NT2/D1 (cell line): ENCODE measurements at regions not wholly inside any gene's neighbourhood (a gene's known extent, or its start where the extent isn't known, plus 50 kb on each side); places are given as distances from the start of the nearest gene placed in this dataset.

ENCODE experiments used
- SUZ12 ChIP-seq: IDR thresholded peaks from 2 replicates; pipeline ENCODE4 v1.6.1; 2011; ENCODE audit not compliant: insufficient read length, insufficient read depth; ENCODE audit errors: extremely low read depth
- YY1 ChIP-seq: IDR thresholded peaks from 2 replicates; pipeline ENCODE4 v1.6.1; 2011; ENCODE audit not compliant: insufficient read length, insufficient read depth
- ZNF274 ChIP-seq: IDR thresholded peaks from 2 replicates; pipeline ENCODE4 v1.6.1; 2011; ENCODE audit warnings: mild to moderate bottlenecking, low read depth, low read length

DNA sequence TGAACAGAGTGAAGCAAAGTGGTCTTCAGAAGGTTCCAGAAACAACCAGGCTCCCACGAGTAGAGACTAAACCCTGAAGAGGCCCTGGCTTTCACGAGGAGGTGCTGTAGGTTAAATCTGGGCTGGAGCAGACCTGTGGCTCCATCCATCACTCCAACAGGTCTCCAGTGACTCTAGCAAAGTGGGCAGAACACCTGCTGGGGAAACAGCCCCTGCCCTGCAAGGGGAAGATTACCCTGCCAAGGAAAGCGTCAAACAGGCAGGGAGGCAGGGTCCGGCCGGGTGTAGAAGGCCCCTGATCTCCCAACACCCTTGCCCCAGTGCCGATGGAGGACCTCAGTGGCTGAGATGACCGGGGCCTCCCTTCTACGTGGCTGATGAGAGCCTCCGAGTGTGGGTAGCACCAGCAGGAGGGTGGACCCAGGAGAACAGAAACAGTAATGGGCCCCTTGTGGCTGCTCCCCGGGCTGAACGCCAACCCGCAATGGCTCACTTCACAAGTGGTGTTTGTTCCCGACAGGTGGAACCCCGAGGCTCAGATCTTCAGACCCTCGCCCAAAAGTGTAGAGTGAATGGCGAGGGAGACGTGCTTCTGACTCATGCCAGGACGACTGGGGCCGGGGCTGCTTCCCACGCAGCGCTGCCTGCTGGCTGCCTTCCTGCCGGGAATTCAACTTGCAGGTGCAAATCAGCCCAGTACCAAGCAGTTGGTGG, 112.0 kb downstream of the SHANK2 start:
- no peak for TF ChIP-seq ZNF274
- TF ChIP-seq YY1 = no peak
- TF ChIP-seq SUZ12 = no peak
